HL-60 (cell line): ENCODE measurements at regions not wholly inside any gene's neighbourhood (a gene's known extent, or its start where the extent isn't known, plus 50 kb on each side); places are given as distances from the start of the nearest gene placed in this dataset.

ENCODE experiments used
- DNase-seq, 2 experiments: peaks; one replicate each; pipeline ENCODE4 v3.0.0-alpha.2; 2010 to 2020; ENCODE audit warnings: low read depth in 1 of 2, low spot score in 1 of 2
- H3K27ac ChIP-seq: fragments of 250-450 bp; sonication (Bioruptor Pico); replicated peaks from 2 replicates; pipeline ENCODE4 v1.5.1; 2020; ENCODE audit warnings: mild to moderate bottlenecking, moderate library complexity
- H3K27me3 ChIP-seq: fragments of 250-450 bp; sonication (Bioruptor Pico); 2 replicates; pipeline ENCODE4 v1.5.1; 2021; ENCODE audit warnings: mild to moderate bottlenecking, moderate library complexity; ENCODE audit not compliant: insufficient read depth, poor library complexity, severe bottlenecking
- H3K4me3 ChIP-seq: replicated peaks from 2 replicates; pipeline ENCODE4 v1.5.1; 2011; ENCODE audit warnings: mild to moderate bottlenecking, control low read depth, low read length; ENCODE audit not compliant: insufficient read depth
- CTCF ChIP-seq: IDR thresholded peaks from one replicate; pipeline ENCODE4 v1.5.1; 2011; ENCODE audit warnings: low read length, control low read depth, inconsistent platforms; ENCODE audit not compliant: insufficient read depth
- GABPA ChIP-seq: IDR thresholded peaks from 2 replicates; pipeline ENCODE4 v1.6.1; 2012; ENCODE audit warnings: low read depth
- POLR2AphosphoS5 ChIP-seq: IDR thresholded peaks from 2 replicates; pipeline ENCODE4 v1.6.1; 2012; ENCODE audit warnings: low read depth
- SPI1 ChIP-seq: IDR thresholded peaks from 2 replicates; pipeline ENCODE4 v1.6.1; 2012; ENCODE audit warnings: low read depth, mild to moderate bottlenecking, borderline replicate concordance
- TF ChIP-seq, protein P1 (sequence below): IDR thresholded peaks from 2 replicates; pipeline ENCODE4 v1.6.1; 2012; ENCODE audit warnings: low read depth; ENCODE audit not compliant: insufficient replicate concordance

- Histone ChIP-seq H3K4me3 (no peak overlapping the region), H3K27ac (no peak overlapping the region), H3K27me3 (no peaks in the 10 kb centered on the region)
- DNase-seq = no peak
- TF ChIP-seq CTCF (no peak), SPI1 (no peak), POLR2AphosphoS5 (no peak), GABPA (no peak)
- TF ChIP-seq, protein P1, sequence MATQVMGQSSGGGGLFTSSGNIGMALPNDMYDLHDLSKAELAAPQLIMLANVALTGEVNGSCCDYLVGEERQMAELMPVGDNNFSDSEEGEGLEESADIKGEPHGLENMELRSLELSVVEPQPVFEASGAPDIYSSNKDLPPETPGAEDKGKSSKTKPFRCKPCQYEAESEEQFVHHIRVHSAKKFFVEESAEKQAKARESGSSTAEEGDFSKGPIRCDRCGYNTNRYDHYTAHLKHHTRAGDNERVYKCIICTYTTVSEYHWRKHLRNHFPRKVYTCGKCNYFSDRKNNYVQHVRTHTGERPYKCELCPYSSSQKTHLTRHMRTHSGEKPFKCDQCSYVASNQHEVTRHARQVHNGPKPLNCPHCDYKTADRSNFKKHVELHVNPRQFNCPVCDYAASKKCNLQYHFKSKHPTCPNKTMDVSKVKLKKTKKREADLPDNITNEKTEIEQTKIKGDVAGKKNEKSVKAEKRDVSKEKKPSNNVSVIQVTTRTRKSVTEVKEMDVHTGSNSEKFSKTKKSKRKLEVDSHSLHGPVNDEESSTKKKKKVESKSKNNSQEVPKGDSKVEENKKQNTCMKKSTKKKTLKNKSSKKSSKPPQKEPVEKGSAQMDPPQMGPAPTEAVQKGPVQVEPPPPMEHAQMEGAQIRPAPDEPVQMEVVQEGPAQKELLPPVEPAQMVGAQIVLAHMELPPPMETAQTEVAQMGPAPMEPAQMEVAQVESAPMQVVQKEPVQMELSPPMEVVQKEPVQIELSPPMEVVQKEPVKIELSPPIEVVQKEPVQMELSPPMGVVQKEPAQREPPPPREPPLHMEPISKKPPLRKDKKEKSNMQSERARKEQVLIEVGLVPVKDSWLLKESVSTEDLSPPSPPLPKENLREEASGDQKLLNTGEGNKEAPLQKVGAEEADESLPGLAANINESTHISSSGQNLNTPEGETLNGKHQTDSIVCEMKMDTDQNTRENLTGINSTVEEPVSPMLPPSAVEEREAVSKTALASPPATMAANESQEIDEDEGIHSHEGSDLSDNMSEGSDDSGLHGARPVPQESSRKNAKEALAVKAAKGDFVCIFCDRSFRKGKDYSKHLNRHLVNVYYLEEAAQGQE = no peak
Observed at GRCh38 chr20:7147220-7147601, 379.7 kb downstream of the BMP2 start.

GRCh38 chr20:7151676-7152470 lies 384.4 kb downstream of the BMP2 start:
- no peak overlapping the region for H3K27ac ChIP-seq
- no peak overlapping the region for H3K4me3 ChIP-seq
- H3K27me3 ChIP-seq = no peaks in the 10 kb centered on the region
- TF ChIP-seq POLR2AphosphoS5 = no peak
- TF ChIP-seq GABPA = no peak
- TF ChIP-seq, protein P1 = no peak
- no peak for TF ChIP-seq CTCF
- no peak for TF ChIP-seq SPI1
- no peak for DNase-seq

- H3K4me3 ChIP-seq = no peak overlapping the region
- no peak for DNase-seq
- no peak for TF ChIP-seq CTCF
- TF ChIP-seq GABPA = no peak
- no peak for TF ChIP-seq SPI1
- TF ChIP-seq, protein P1 = no peak
- no peak for TF ChIP-seq POLR2AphosphoS5
Observed at GRCh38 chr20:7155282-7155681, 387.8 kb downstream of the BMP2 start.

More at GRCh38 chr20:7155282-7155681, 387.8 kb downstream of the BMP2 start:
- H3K27me3 ChIP-seq = no peaks in the 10 kb centered on the region
- no peak overlapping the region for H3K27ac ChIP-seq
